Stimulated activated CD4-positive, alpha-beta T cell treated with anti-CD3 and anti-CD28 coated beads, Interleukin-4, amount 100 ng/mL, for 24 hours (primary cell): ENCODE measurements at regions not wholly inside any gene's neighbourhood (a gene's known extent, or its start where the extent isn't known, plus 50 kb on each side); places are given as distances from the start of the nearest gene placed in this dataset.
"Not testable (repeated sequence)": the region's sequence is repeated elsewhere in the genome, so short reads cannot be mapped to it uniquely, and the experiment has no call there.

Experiments
- DNase-seq: peaks from one replicate; pipeline ENCODE4 v3.0.0-alpha.2; 2020

GRCh38 chr7:118949031-118949430 lies 724.5 kb downstream of the ANKRD7 start:
- DNase-seq, result no peak

GRCh38 chr7:118956285-118956684 lies 731.8 kb downstream of the ANKRD7 start:
- DNase-seq, result not testable (repeated sequence)

- DNase-seq, result no peak
These were observed 744.9 kb downstream of the ANKRD7 start for GRCh38 chr7:118969370-118969769.

GRCh38 chr7:118971706-118972105 lies 747.2 kb downstream of the ANKRD7 start:
- DNase-seq, result no peak

- no peak for DNase-seq
These were observed 750.3 kb downstream of the ANKRD7 start for GRCh38 chr7:118974836-118975235.

GRCh38 chr7:118995350-118995749 lies 770.8 kb downstream of the ANKRD7 start:
- DNase-seq, result no peak

GRCh38 chr7:119007236-119007635 lies 782.7 kb downstream of the ANKRD7 start:
- no peak for DNase-seq

- no peak for DNase-seq
These were observed 786.1 kb downstream of the ANKRD7 start for GRCh38 chr7:119010635-119011034.

- DNase-seq, result no peak
These were observed 801.9 kb downstream of the ANKRD7 start for GRCh38 chr7:119026391-119026790.

GRCh38 chr7:119028736-119029135 lies 804.2 kb downstream of the ANKRD7 start:
- no peak for DNase-seq

- not testable (repeated sequence) for DNase-seq
These were observed 807.6 kb downstream of the ANKRD7 start for GRCh38 chr7:119032136-119032535.

- DNase-seq, result no peak
These were observed 809.1 kb downstream of the ANKRD7 start for GRCh38 chr7:119033641-119034040.

GRCh38 chr7:119037941-119038340 lies 813.4 kb downstream of the ANKRD7 start:
- no peak for DNase-seq

- DNase-seq, result no peak
These were observed 821.6 kb downstream of the ANKRD7 start for GRCh38 chr7:119046068-119046467.

- DNase-seq, result no peak
These were observed 841.5 kb downstream of the ANKRD7 start for GRCh38 chr7:119065966-119066365.

GRCh38 chr7:119086026-119086425 lies 861.5 kb downstream of the ANKRD7 start:
- no peak for DNase-seq

GRCh38 chr7:119090851-119091250 lies 866.3 kb downstream of the ANKRD7 start:
- no peak for DNase-seq

GRCh38 chr7:119096683-119097082 lies 872.2 kb downstream of the ANKRD7 start:
- no peak for DNase-seq

GRCh38 chr7:119100611-119101258 lies 876.2 kb downstream of the ANKRD7 start:
- not testable (repeated sequence) for DNase-seq

- no peak for DNase-seq
These were observed 877.8 kb downstream of the ANKRD7 start for GRCh38 chr7:119102291-119102690.

GRCh38 chr7:119105381-119105780 lies 880.9 kb downstream of the ANKRD7 start:
- no peak for DNase-seq

GRCh38 chr7:119123326-119123725 lies 898.8 kb downstream of the ANKRD7 start:
- no peak for DNase-seq

GRCh38 chr7:119127706-119128105 lies 903.2 kb downstream of the ANKRD7 start:
- no peak for DNase-seq

GRCh38 chr7:119132436-119132835 lies 907.9 kb downstream of the ANKRD7 start:
- DNase-seq, result no peak

- no peak for DNase-seq
These were observed 942.9 kb downstream of the ANKRD7 start for GRCh38 chr7:119167431-119167830.
